Chondrocyte (in vitro differentiated cells): ENCODE measurements at regions not wholly inside any gene's neighbourhood (a gene's known extent, or its start where the extent isn't known, plus 50 kb on each side); places are given as distances from the start of the nearest gene placed in this dataset.

Experiments used
- DNase-seq: peaks from one replicate; pipeline ENCODE4 v3.0.0; 2021; ENCODE audit warnings: mixed read lengths, low spot score
- H3K27ac Mint-ChIP-seq: one replicate; pipeline ENCODE4 v1.8.0; 2021; ENCODE audit warnings: mild to moderate bottlenecking, moderate library complexity, mixed read lengths; ENCODE audit not compliant: unreplicated experiment
- H3K27me3 Mint-ChIP-seq: 2 replicates; pipeline ENCODE4 v1.8.0; 2021; ENCODE audit warnings: low read depth, mixed read lengths
- H3K36me3 Mint-ChIP-seq: 2 replicates; pipeline ENCODE4 v1.8.0; 2021; ENCODE audit warnings: low read depth, mixed read lengths
- H3K4me1 Mint-ChIP-seq: 2 replicates; pipeline ENCODE4 v1.8.0; 2021; ENCODE audit warnings: low read depth, mild to moderate bottlenecking, mixed read lengths
- H3K4me3 Mint-ChIP-seq: one replicate; pipeline ENCODE4 v1.8.0; 2021; ENCODE audit warnings: mild to moderate bottlenecking, moderate library complexity, mixed read lengths; ENCODE audit not compliant: unreplicated experiment
- H3K9me3 Mint-ChIP-seq: 2 replicates; pipeline ENCODE4 v1.8.0; 2021; ENCODE audit warnings: low read depth, mixed read lengths
- TF ChIP-seq, protein P1 (sequence below): fragments of 200-600 bp; sonication (generic); IDR thresholded peaks from 2 replicates; pipeline ENCODE4 v1.5.0; 2021; ENCODE audit warnings: antibody characterized with exemption, mild to moderate bottlenecking, moderate library complexity

DNA sequence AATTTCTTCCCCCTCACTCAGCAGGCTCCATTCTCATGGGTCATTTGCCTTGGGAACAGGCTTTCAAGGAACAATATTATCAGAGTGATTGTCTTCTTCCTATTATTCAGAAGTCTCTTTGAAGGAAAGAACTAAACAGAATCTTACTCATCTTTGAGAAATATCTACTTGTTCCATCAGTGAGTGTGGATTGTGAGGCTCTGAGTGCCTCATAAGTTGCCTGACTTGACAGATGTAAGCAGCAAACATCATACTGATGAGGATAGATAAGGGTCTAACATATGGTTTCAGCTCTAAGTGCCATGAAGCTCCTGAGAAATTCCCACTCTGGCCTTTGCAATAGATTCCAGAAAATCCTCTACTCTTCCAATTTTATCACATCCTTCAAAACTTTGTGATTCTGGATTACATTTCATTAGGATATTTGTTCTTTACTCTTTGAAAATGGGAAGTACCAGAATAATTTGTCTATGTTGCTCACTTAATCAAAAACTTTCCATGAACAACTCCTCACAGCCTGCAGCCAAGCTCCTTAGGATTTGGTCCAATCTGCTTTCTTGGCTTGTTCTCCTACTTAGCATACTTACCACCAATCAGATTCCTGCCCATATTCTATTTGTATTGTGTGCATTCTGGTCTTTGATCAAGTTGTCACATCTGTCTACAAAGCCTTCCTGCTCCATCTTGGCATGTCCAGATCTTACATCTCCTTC is 120.1 kb downstream of the RPL22L1 start:
- no peak overlapping the region for H3K27ac Mint-ChIP-seq
- DNase-seq, result no peak
- peaks cover 65% of the 10 kb centered on the region for H3K4me1 Mint-ChIP-seq
- no peak overlapping the region for H3K4me3 Mint-ChIP-seq
- no peaks in the 10 kb centered on the region for H3K36me3 Mint-ChIP-seq
- TF ChIP-seq, protein P1, sequence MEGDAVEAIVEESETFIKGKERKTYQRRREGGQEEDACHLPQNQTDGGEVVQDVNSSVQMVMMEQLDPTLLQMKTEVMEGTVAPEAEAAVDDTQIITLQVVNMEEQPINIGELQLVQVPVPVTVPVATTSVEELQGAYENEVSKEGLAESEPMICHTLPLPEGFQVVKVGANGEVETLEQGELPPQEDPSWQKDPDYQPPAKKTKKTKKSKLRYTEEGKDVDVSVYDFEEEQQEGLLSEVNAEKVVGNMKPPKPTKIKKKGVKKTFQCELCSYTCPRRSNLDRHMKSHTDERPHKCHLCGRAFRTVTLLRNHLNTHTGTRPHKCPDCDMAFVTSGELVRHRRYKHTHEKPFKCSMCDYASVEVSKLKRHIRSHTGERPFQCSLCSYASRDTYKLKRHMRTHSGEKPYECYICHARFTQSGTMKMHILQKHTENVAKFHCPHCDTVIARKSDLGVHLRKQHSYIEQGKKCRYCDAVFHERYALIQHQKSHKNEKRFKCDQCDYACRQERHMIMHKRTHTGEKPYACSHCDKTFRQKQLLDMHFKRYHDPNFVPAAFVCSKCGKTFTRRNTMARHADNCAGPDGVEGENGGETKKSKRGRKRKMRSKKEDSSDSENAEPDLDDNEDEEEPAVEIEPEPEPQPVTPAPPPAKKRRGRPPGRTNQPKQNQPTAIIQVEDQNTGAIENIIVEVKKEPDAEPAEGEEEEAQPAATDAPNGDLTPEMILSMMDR, result no peak
- H3K27me3 Mint-ChIP-seq, result no peaks in the 10 kb centered on the region
- no peaks in the 10 kb centered on the region for H3K9me3 Mint-ChIP-seq

DNA sequence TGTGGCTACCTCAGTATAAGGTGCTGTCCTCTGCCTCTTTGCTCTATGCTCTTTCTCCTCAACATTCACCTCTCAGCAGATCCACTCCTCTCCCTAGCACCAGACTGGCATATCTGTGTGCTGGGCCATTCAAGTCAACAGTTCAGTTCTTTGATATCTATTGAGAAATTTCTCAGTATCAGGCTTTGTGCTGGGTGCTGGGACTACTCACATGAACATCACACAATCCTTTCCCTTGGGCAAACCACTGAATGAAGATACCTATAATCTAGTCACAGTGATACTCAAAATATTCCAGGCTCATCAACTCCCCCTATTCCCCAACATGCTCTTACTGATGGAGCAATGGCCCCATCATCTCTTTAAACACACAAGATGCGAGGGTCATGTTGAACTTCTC is 120.8 kb downstream of the RPL22L1 start:
- no peaks in the 10 kb centered on the region for H3K27me3 Mint-ChIP-seq
- no peaks in the 10 kb centered on the region for H3K9me3 Mint-ChIP-seq
- H3K27ac Mint-ChIP-seq, result no peak overlapping the region
- peaks cover 61% of the 10 kb centered on the region for H3K4me1 Mint-ChIP-seq
- TF ChIP-seq, protein P1, result no peak
- no peak overlapping the region for H3K4me3 Mint-ChIP-seq
- no peak for DNase-seq
- no peaks in the 10 kb centered on the region for H3K36me3 Mint-ChIP-seq

DNA sequence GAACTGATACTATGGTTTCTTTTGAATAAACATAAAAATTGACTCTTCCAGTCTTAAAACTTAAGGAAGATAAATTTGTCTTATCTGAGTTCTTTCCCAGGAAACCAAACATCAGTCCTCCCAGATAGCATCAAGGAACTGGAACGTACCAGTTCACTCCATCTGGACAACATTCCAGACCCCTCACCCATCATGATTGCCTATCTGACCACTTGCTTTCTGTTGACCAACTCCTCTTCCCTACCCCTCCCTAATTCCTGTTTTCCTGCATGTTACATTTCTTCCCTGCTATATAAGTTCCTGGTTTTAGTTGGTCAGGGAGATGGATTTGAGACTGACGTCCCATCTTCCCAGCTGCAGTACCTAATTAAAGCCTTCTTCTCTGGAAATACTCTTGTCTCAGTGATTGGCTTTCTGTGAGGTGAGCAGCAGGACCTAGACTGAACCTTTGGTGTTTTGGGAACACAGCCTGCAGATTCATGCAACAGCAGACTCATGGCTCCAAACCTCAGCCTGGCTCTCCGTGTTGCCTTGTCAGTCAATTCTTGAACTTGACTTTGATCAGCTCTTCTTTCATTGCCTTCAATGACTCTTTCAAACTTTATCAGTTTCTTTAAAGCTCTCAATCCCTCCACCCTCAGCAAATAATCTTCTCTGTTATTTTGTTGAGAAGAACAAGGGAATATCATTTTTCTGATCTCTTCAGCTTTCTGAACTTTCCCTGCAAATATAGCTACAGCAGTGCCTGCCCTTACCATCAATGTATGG is 123.6 kb downstream of the RPL22L1 start:
- no peak overlapping the region for H3K4me3 Mint-ChIP-seq
- H3K36me3 Mint-ChIP-seq, result no peaks in the 10 kb centered on the region
- no peaks in the 10 kb centered on the region for H3K27me3 Mint-ChIP-seq
- no peak for DNase-seq
- peaks cover 45% of the 10 kb centered on the region for H3K4me1 Mint-ChIP-seq
- H3K27ac Mint-ChIP-seq, result no peak overlapping the region
- TF ChIP-seq, protein P1, result no peak
- no peaks in the 10 kb centered on the region for H3K9me3 Mint-ChIP-seq

DNA sequence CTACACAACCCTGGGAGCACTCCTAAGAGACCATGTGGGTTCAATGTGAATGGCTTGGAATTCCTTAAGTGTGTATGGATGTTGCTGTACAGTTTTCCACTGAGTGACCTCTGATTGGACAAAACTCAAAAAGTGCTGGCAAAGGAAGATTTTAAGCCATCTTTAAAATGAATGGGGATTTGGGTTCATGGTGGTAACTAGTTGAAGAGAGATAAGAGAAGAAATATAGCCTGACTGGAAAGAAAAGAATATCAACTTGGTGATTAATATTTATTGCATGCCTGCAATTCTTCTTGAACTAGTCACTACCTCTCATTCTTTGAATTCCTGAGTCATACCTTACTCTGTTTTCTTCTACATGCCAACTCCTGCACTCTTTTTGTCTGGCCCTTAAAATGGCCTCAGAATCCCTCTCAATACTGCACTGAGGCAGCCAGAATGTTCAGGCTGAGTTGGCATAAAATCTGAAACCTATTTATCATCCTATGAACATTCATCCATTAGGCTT is 124.7 kb downstream of the RPL22L1 start:
- H3K4me1 Mint-ChIP-seq, result peaks cover 45% of the 10 kb centered on the region

More for the DNA sequence above, 124.7 kb downstream of the RPL22L1 start:
- TF ChIP-seq, protein P1, result no peak
- no peaks in the 10 kb centered on the region for H3K36me3 Mint-ChIP-seq
- peak overlapping the region; percentile 52 for H3K27ac Mint-ChIP-seq
- H3K4me3 Mint-ChIP-seq, result no peak overlapping the region
- H3K9me3 Mint-ChIP-seq, result no peaks in the 10 kb centered on the region
- no peaks in the 10 kb centered on the region for H3K27me3 Mint-ChIP-seq
- DNase-seq, result no peak
